A549 (cell line): ENCODE measurements at regions not wholly inside any gene's neighbourhood (a gene's known extent, or its start where the extent isn't known, plus 50 kb on each side); places are given as distances from the start of the nearest gene placed in this dataset.

Source experiments
- CEBPB ChIP-seq, 2 experiments: fragments of >200 bp in 1 of 2; sonication (Bioruptor Twin) in 1 of 2; formaldehyde crosslinking in 1 of 2; IDR thresholded peaks; 2 replicates each; pipeline ENCODE4 v1.6.1; 2012 to 2016
- CHD2 ChIP-seq: fragments of 150-350 bp; IDR thresholded peaks from 2 replicates; pipeline ENCODE4 v1.6.1; 2014; ENCODE audit warnings: low read length; ENCODE audit not compliant: partially characterized antibody
- CTCF ChIP-seq: fragments of >200 bp; sonication (Bioruptor Twin); formaldehyde crosslinking; IDR thresholded peaks from 3 replicates; pipeline ENCODE4 v1.5.1; 2016
- EHMT2 ChIP-seq: fragments of 200-600 bp; sonication (generic); IDR thresholded peaks from 2 replicates; pipeline ENCODE4 v1.6.1; 2016; ENCODE audit warnings: antibody characterized with exemption, low read depth, mild to moderate bottlenecking, moderate library complexity
- FOSB ChIP-seq: fragments of 250-450 bp; sonication (Bioruptor Pico); IDR thresholded peaks from 2 replicates; pipeline ENCODE4 v1.5.0; 2020; ENCODE audit warnings: mild to moderate bottlenecking, moderate library complexity
- HES2 ChIP-seq: fragments of >200 bp; sonication (Bioruptor Twin); formaldehyde crosslinking; IDR thresholded peaks from 2 replicates; pipeline ENCODE4 v1.6.1; 2016
- HOXA7 ChIP-seq: fragments of 250-450 bp; sonication (Bioruptor Pico); IDR thresholded peaks from 2 replicates; pipeline ENCODE4 v1.5.0; 2020; ENCODE audit warnings: mild to moderate bottlenecking, moderate library complexity
- POLR2A ChIP-seq: IDR thresholded peaks from 2 replicates; pipeline ENCODE4 v1.6.1; 2012; ENCODE audit warnings: mild to moderate bottlenecking, low read length
- RCOR1 ChIP-seq: fragments of 150-350 bp; IDR thresholded peaks from 2 replicates; pipeline ENCODE4 v1.6.1; 2014; ENCODE audit warnings: antibody characterized with exemption, low read length, low read depth
- RFX5 ChIP-seq: fragments of 450-650 bp; IDR thresholded peaks from 2 replicates; pipeline ENCODE4 v1.7.1; 2014; ENCODE audit warnings: antibody characterized with exemption, mild to moderate bottlenecking, moderate library complexity
- TF ChIP-seq, protein P1 (sequence below): IDR thresholded peaks from 2 replicates; pipeline ENCODE4 v1.6.1; 2012

GRCh38 chr3:193964517-193964880 lies 171.4 kb upstream of the HES1 start:
- no peak for TF ChIP-seq POLR2A
- no peak for TF ChIP-seq CTCF
- no peak for TF ChIP-seq HES2
- TF ChIP-seq RCOR1, result no peak
- no peak for TF ChIP-seq HOXA7
- no peak for TF ChIP-seq CHD2
- TF ChIP-seq, protein P1, sequence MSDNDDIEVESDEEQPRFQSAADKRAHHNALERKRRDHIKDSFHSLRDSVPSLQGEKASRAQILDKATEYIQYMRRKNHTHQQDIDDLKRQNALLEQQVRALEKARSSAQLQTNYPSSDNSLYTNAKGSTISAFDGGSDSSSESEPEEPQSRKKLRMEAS, result no peak
- no peak for TF ChIP-seq RFX5
- no peak for TF ChIP-seq FOSB (CRISPR knock-in tag)
- TF ChIP-seq CEBPB (IDR thresholded peaks at IDR 0.05), result no peak
- no peak for TF ChIP-seq EHMT2
